ENCODE measurements at regions not wholly inside any gene's neighbourhood (a gene's known extent, or its start where the extent isn't known, plus 50 kb on each side); places are given as distances from the start of the nearest gene placed in this dataset.

- no peak for DNase-seq
These were observed 57.6 kb upstream of the MRPS22 start for GRCh38 chr3:139286241-139286640.

GRCh38 chr3:139286825-139287224 lies 57.0 kb upstream of the MRPS22 start:
- DNase-seq, result no peak

- no peak for DNase-seq
These were observed 56.3 kb upstream of the MRPS22 start for GRCh38 chr3:139287557-139287956.

GRCh38 chr3:139288266-139288821 lies 55.5 kb upstream of the MRPS22 start:
- DNase-seq, result no peak

- no peak for DNase-seq
These were observed 53.8 kb upstream of the MRPS22 start for GRCh38 chr3:139289860-139290524.

- no peak for DNase-seq
These were observed 52.4 kb upstream of the MRPS22 start for GRCh38 chr3:139291276-139292051.

- DNase-seq, result no peak
These were observed 51.6 kb upstream of the MRPS22 start for GRCh38 chr3:139292192-139292591.

- no peak for DNase-seq
These were observed 50.8 kb upstream of the MRPS22 start for GRCh38 chr3:139292711-139293664.

GRCh38 chr3:139293665-139294023 lies 50.2 kb upstream of the MRPS22 start:
- DNase-seq, result no peak
